NCI-H82 treated with DMSO at 0.1 percent for 48 hours (cell line): ENCODE measurements at regions not wholly inside any gene's neighbourhood (a gene's known extent, or its start where the extent isn't known, plus 50 kb on each side); places are given as distances from the start of the nearest gene placed in this dataset.
"Not testable (repeated sequence)": the region's sequence is repeated elsewhere in the genome, so short reads cannot be mapped to it uniquely, and the experiment has no call there.

Experiments
- DNase-seq: peaks from one replicate; lab custom pipeline; 2025; ENCODE audit not compliant: unreplicated experiment; lab: John Stamatoyannopoulos, UW

GRCh38 chr7:119522698-119523097, 750.3 kb upstream of the KCND2 start:
- no peak for DNase-seq

- no peak for DNase-seq
Measured at GRCh38 chr7:119545118-119545517, 727.9 kb upstream of the KCND2 start.

GRCh38 chr7:119555788-119556187, 717.2 kb upstream of the KCND2 start:
- no peak for DNase-seq

- no peak for DNase-seq
Measured at GRCh38 chr7:119556436-119556835, 716.5 kb upstream of the KCND2 start.

GRCh38 chr7:119561751-119562150, 711.2 kb upstream of the KCND2 start:
- no peak for DNase-seq

GRCh38 chr7:119562839-119563238, 710.1 kb upstream of the KCND2 start:
- no peak for DNase-seq

GRCh38 chr7:119571666-119572065, 701.3 kb upstream of the KCND2 start:
- DNase-seq: no peak

- DNase-seq: no peak
Measured at GRCh38 chr7:119572132-119572531, 700.8 kb upstream of the KCND2 start.

GRCh38 chr7:119572541-119572940, 700.4 kb upstream of the KCND2 start:
- DNase-seq: no peak

- DNase-seq: no peak
Measured at GRCh38 chr7:119578116-119578515, 694.9 kb upstream of the KCND2 start.

GRCh38 chr7:119594956-119595355, 678.0 kb upstream of the KCND2 start:
- DNase-seq: no peak

GRCh38 chr7:119596651-119597050, 676.3 kb upstream of the KCND2 start:
- no peak for DNase-seq

- no peak for DNase-seq
Measured at GRCh38 chr7:119606297-119606696, 666.7 kb upstream of the KCND2 start.

GRCh38 chr7:119620769-119621168, 652.2 kb upstream of the KCND2 start:
- no peak for DNase-seq

GRCh38 chr7:119623427-119623826, 649.5 kb upstream of the KCND2 start:
- no peak for DNase-seq

- DNase-seq: no peak
Measured at GRCh38 chr7:119630406-119630969, 642.5 kb upstream of the KCND2 start.

- DNase-seq: not testable (repeated sequence)
Measured at GRCh38 chr7:119633812-119634211, 639.2 kb upstream of the KCND2 start.

GRCh38 chr7:119640326-119640725, 632.6 kb upstream of the KCND2 start:
- DNase-seq: no peak

- DNase-seq: no peak
Measured at GRCh38 chr7:119640861-119641260, 632.1 kb upstream of the KCND2 start.

GRCh38 chr7:119643558-119643957, 629.4 kb upstream of the KCND2 start:
- DNase-seq: no peak

GRCh38 chr7:119647286-119647685, 625.7 kb upstream of the KCND2 start:
- DNase-seq: no peak

GRCh38 chr7:119648752-119649151, 624.2 kb upstream of the KCND2 start:
- DNase-seq: not testable (repeated sequence)

GRCh38 chr7:119660080-119660479, 612.9 kb upstream of the KCND2 start:
- DNase-seq: no peak

GRCh38 chr7:119664601-119665000, 608.4 kb upstream of the KCND2 start:
- no peak for DNase-seq
